Smooth muscle cell (in vitro differentiated cells): ENCODE measurements at regions not wholly inside any gene's neighbourhood (a gene's known extent, or its start where the extent isn't known, plus 50 kb on each side); places are given as distances from the start of the nearest gene placed in this dataset.

Experiments used
- DNase-seq: peaks from one replicate; lab custom pipeline; 2025; ENCODE audit not compliant: unreplicated experiment; lab: John Stamatoyannopoulos, UW
- H2AFZ ChIP-seq: fragments of 200-600 bp; sonication (generic); 2 replicates; pipeline ENCODE4 v1.6.0; 2016; ENCODE audit warnings: antibody characterized with exemption, low read depth, mild to moderate bottlenecking
- H3F3A ChIP-seq: fragments of 200-600 bp; sonication (generic); 2 replicates; pipeline ENCODE4 v1.6.0; 2017; ENCODE audit warnings: antibody characterized with exemption, low read depth
- H3K27ac ChIP-seq: fragments of 200-600 bp; sonication (generic); 2 replicates; pipeline ENCODE4 v1.5.1; 2016; ENCODE audit warnings: low read depth, mild to moderate bottlenecking
- H3K27me3 ChIP-seq: fragments of 200-600 bp; sonication (generic); 2 replicates; pipeline ENCODE4 v1.6.1; 2016; ENCODE audit warnings: low read depth, mild to moderate bottlenecking
- H3K36me3 ChIP-seq: fragments of 200-600 bp; sonication (generic); 2 replicates; pipeline ENCODE4 v1.5.1; 2016; ENCODE audit warnings: low read depth
- H3K4me1 ChIP-seq: fragments of 200-600 bp; sonication (generic); 2 replicates; pipeline ENCODE4 v1.5.1; 2016; ENCODE audit warnings: low read depth
- H3K4me2 ChIP-seq: fragments of 200-600 bp; sonication (generic); 2 replicates; pipeline ENCODE4 v1.6.0; 2016; ENCODE audit warnings: mild to moderate bottlenecking
- H3K4me3 ChIP-seq: fragments of 200-600 bp; sonication (generic); 2 replicates; pipeline ENCODE4 v1.5.1; 2016; ENCODE audit warnings: mild to moderate bottlenecking
- H3K79me2 ChIP-seq: fragments of 200-600 bp; sonication (generic); 2 replicates; pipeline ENCODE4 v1.6.0; 2016; ENCODE audit warnings: low read depth, mild to moderate bottlenecking
- H3K9ac ChIP-seq: fragments of 200-600 bp; sonication (generic); 2 replicates; pipeline ENCODE4 v1.6.0; 2016; ENCODE audit warnings: low read depth
- H3K9me3 ChIP-seq: fragments of 200-600 bp; sonication (generic); replicated peaks from 2 replicates; pipeline ENCODE4 v1.5.1; 2016; ENCODE audit warnings: low read depth
- H4K20me1 ChIP-seq: fragments of 200-600 bp; sonication (generic); 2 replicates; pipeline ENCODE4 v1.6.0; 2016; ENCODE audit warnings: low read depth
- CTCF ChIP-seq: fragments of 200-600 bp; sonication (generic); IDR thresholded peaks from 2 replicates; pipeline ENCODE4 v1.5.1; 2017; ENCODE audit warnings: borderline replicate concordance, mild to moderate bottlenecking, antibody characterized with exemption; ENCODE audit not compliant: insufficient read depth, poor library complexity, severe bottlenecking
- WGBS: methylation state at CpG from one replicate; pipeline ENCODE4 v1.1.7; 2016; ENCODE audit warnings: low lambda C conversion rate; 5-methylcytosine and 5-hydroxymethylcytosine counted together

- 96% methylated on average over 2 of the region's 2 CpGs for WGBS
- Histone ChIP-seq H3K36me3 (no peaks in the 10 kb centered on the region), H3F3A (no peaks in the 10 kb centered on the region), H3K4me2 (no peak overlapping the region), H3K79me2 (no peaks in the 10 kb centered on the region), H3K4me1 (no peaks in the 10 kb centered on the region), H3K9ac (no peak overlapping the region), H2AFZ (no peak overlapping the region), H3K27me3 (no peaks in the 10 kb centered on the region), H3K9me3 (no peaks in the 10 kb centered on the region), H4K20me1 (no peaks in the 10 kb centered on the region), H3K4me3 (no peak overlapping the region), H3K27ac (no peak overlapping the region)
- no peak for DNase-seq
- no peak for TF ChIP-seq CTCF
Measured at GRCh38 chr3:144079634-144080033, 108.0 kb downstream of the DIPK2A start.

GRCh38 chr3:144084929-144085328 is 113.3 kb downstream of the DIPK2A start:
- WGBS: 93% methylated on average over 2 of the region's 2 CpGs
- Histone ChIP-seq H3K27me3 (no peaks in the 10 kb centered on the region), H3K9ac (no peak overlapping the region), H3K4me2 (no peak overlapping the region), H4K20me1 (no peaks in the 10 kb centered on the region), H2AFZ (no peak overlapping the region), H3K36me3 (no peaks in the 10 kb centered on the region), H3K4me3 (no peak overlapping the region), H3F3A (no peaks in the 10 kb centered on the region), H3K4me1 (no peaks in the 10 kb centered on the region), H3K9me3 (no peaks in the 10 kb centered on the region), H3K79me2 (no peaks in the 10 kb centered on the region), H3K27ac (no peak overlapping the region)
- no peak for TF ChIP-seq CTCF
- DNase-seq: no peak

GRCh38 chr3:144085964-144086363 is 114.3 kb downstream of the DIPK2A start:
- Histone ChIP-seq H3K4me2 (no peak overlapping the region), H4K20me1 (no peaks in the 10 kb centered on the region), H3K4me1 (no peaks in the 10 kb centered on the region), H3K4me3 (no peak overlapping the region), H3K79me2 (no peaks in the 10 kb centered on the region), H3K27me3 (no peaks in the 10 kb centered on the region), H3F3A (no peaks in the 10 kb centered on the region), H3K27ac (no peak overlapping the region), H3K9ac (no peak overlapping the region), H3K9me3 (no peaks in the 10 kb centered on the region), H3K36me3 (no peaks in the 10 kb centered on the region), H2AFZ (no peak overlapping the region)
- 60% methylated on average over 3 of the region's 3 CpGs for WGBS
- TF ChIP-seq CTCF: no peak
- DNase-seq: no peak

GRCh38 chr3:144096016-144096415 is 124.4 kb downstream of the DIPK2A start:
- Histone ChIP-seq H2AFZ (no peak overlapping the region), H3K27me3 (no peaks in the 10 kb centered on the region), H4K20me1 (no peaks in the 10 kb centered on the region), H3K27ac (no peak overlapping the region), H3K36me3 (no peaks in the 10 kb centered on the region), H3K79me2 (no peaks in the 10 kb centered on the region), H3K9me3 (no peaks in the 10 kb centered on the region), H3K4me2 (no peak overlapping the region), H3K9ac (no peak overlapping the region), H3K4me1 (peaks cover 6% of the 10 kb centered on the region), H3F3A (no peaks in the 10 kb centered on the region), H3K4me3 (no peak overlapping the region)
- DNase-seq: no peak
- no peak for TF ChIP-seq CTCF
- 95% methylated on average over 3 of the region's 3 CpGs for whole genome bisulfite sequencing
